Transverse colon (tissue), 4 donors: ENCODE measurements at regions not wholly inside any gene's neighbourhood (a gene's known extent, or its start where the extent isn't known, plus 50 kb on each side); places are given as distances from the start of the nearest gene placed in this dataset.

Source experiments
- DNase-seq: peaks from one replicate; pipeline ENCODE4 v3.0.0-alpha.2; 2019
- H3K27ac ChIP-seq, 4 donors: fragments of 200-600 bp; sonication (generic); 2 replicates each; pipeline ENCODE4 v1.5.1; 2016 to 2018; ENCODE audit warnings: inconsistent platforms in 4 of 4
- H3K27me3 ChIP-seq: fragments of 200-600 bp; sonication (generic); 2 replicates; pipeline ENCODE4 v1.5.1; 2017; ENCODE audit warnings: inconsistent platforms
- H3K36me3 ChIP-seq, 4 donors: fragments of 200-600 bp; sonication (generic); 2 replicates each; pipeline ENCODE4 v1.5.1; 2017 to 2019; ENCODE audit warnings: inconsistent platforms in 4 of 4
- H3K4me1 ChIP-seq, 4 donors: fragments of 200-600 bp; sonication (generic); 2 replicates each; pipeline ENCODE4 v1.5.1; 2017 to 2020; ENCODE audit warnings: inconsistent platforms in 4 of 4
- H3K4me3 ChIP-seq, 4 donors: fragments of 200-600 bp; sonication (generic); 1 replicate in 1 of 4; 2 replicates in 3 of 4; pipeline versions ENCODE4 v1.5.1 to v1.6.1; 2017 to 2019; ENCODE audit warnings: inconsistent platforms in 4 of 4
- H3K9me3 ChIP-seq, 2 donors: fragments of 200-600 bp; sonication (generic); 2 replicates each; pipeline ENCODE4 v1.5.1; 2017 to 2019; ENCODE audit warnings: inconsistent platforms in 2 of 2
- EP300 ChIP-seq: sonication (generic); formaldehyde crosslinking; IDR thresholded peaks from one replicate; pipeline ENCODE4 v1.6.1; 2017; ENCODE audit warnings: antibody characterized with exemption, low read depth
- POLR2A ChIP-seq: fragments of 450-650 bp; IDR thresholded peaks from one replicate; pipeline ENCODE4 v1.6.1; 2016; ENCODE audit warnings: antibody characterized with exemption, mild to moderate bottlenecking, moderate library complexity
- POLR2AphosphoS5 ChIP-seq, 3 donors: sonication (generic); formaldehyde crosslinking; IDR thresholded peaks; one replicate each; pipeline ENCODE4 v1.6.1; 2016; ENCODE audit warnings: antibody characterized with exemption in 3 of 3
- WGBS, 2 donors: methylation state at CpG; one replicate each; pipeline ENCODE4 v1.1.5; 2018; ENCODE audit warnings: low coverage in 1 of 2; 5-methylcytosine and 5-hydroxymethylcytosine counted together
- in situ Hi-C, 4 donors: fragments of 200-750 bp; cut with MboI; loops; one replicate each; pipeline versions ENCODE4 v1.15.0 to v1.15.1; 2017; ENCODE audit warnings: low sequenced_read_pairs in 3 of 4, low pct_ligation_motif_present in 1 of 4, low pct_unique_long_range_greater_than_20kb in 1 of 4
- intact Hi-C: fragments of 100-400 bp; cut with DNase I; formaldehyde crosslinking; loops from one replicate; pipeline ENCODE4 v1.15.1; 2023; ENCODE audit warnings: low total_unique reads
- TF ChIP-seq, protein P1 (sequence below), 5 experiments: fragments of 200-600 bp in 3 of 5; fragments of 450-650 bp in 2 of 5; sonication (generic) in 3 of 5; IDR thresholded peaks; 1 replicate in 2 of 5; 2 replicates in 3 of 5; pipeline ENCODE4 v1.5.1; 2016 to 2017; ENCODE audit warnings: antibody characterized with exemption in 5 of 5, inconsistent platforms in 3 of 5, mild to moderate bottlenecking in 2 of 5, moderate library complexity in 1 of 5

DNA sequence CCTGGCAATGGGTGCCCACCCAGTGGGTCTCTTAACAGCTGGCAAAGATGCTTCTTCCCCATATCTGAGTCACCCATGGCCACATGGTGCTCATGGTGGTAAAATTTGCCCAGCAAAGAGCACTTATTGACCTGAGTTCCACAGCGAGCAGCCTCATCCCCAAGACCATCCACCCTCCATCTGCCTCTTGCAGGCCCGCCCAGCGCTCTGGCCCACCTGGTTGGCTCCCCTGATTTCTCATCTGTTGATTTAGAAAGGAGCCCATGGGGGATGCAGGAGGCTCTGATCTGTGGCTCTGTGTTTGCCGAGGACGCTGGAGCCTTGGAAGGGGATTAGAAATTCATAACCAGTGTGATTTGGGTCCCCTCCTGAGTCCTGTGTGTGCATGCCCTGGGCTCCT lies 657.5 kb downstream of the PTPRU start:
- no peak overlapping the region for H3K27ac ChIP-seq
- no peak overlapping the region for H3K4me3 ChIP-seq
- 84% methylated on average over 5 of the region's 5 CpGs; no CpG with 5 or more reads in 1 of the 2 donors for WGBS, 2 donors
- in situ Hi-C loops (no loop called here), intact Hi-C loops (no loop called here)
- no peaks in the 10 kb centered on the region for H3K4me1 ChIP-seq
- no peaks in the 10 kb centered on the region for H3K9me3 ChIP-seq
- H3K27me3 ChIP-seq = peaks cover 34% of the 10 kb centered on the region
- no peak for DNase-seq
- H3K36me3 ChIP-seq = no peaks in the 10 kb centered on the region
- TF ChIP-seq, protein P1, sequence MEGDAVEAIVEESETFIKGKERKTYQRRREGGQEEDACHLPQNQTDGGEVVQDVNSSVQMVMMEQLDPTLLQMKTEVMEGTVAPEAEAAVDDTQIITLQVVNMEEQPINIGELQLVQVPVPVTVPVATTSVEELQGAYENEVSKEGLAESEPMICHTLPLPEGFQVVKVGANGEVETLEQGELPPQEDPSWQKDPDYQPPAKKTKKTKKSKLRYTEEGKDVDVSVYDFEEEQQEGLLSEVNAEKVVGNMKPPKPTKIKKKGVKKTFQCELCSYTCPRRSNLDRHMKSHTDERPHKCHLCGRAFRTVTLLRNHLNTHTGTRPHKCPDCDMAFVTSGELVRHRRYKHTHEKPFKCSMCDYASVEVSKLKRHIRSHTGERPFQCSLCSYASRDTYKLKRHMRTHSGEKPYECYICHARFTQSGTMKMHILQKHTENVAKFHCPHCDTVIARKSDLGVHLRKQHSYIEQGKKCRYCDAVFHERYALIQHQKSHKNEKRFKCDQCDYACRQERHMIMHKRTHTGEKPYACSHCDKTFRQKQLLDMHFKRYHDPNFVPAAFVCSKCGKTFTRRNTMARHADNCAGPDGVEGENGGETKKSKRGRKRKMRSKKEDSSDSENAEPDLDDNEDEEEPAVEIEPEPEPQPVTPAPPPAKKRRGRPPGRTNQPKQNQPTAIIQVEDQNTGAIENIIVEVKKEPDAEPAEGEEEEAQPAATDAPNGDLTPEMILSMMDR (IDR thresholded peaks at IDR 0.05) = no peak

- Histone ChIP-seq H3K4me3 (no peak overlapping the region), H3K4me1 (no peaks in the 10 kb centered on the region), H3K27ac (no peak overlapping the region), H3K27me3 (peaks cover 34% of the 10 kb centered on the region), H3K36me3 (no peaks in the 10 kb centered on the region), H3K9me3 (no peaks in the 10 kb centered on the region)
- 38 to 68% methylated on average over 2 to 7 of the region's 7 CpGs for WGBS, 2 donors
- in situ Hi-C loops (no loop called here), intact Hi-C loops (no loop called here)
- TF ChIP-seq POLR2A (no peak), POLR2AphosphoS5 (IDR thresholded peaks at IDR 0.05) (no peak), EP300 (no peak)
- TF ChIP-seq, protein P1 (IDR thresholded peaks at IDR 0.05) = no peak
- no peak for DNase-seq
Observed at GRCh38 chr1:29893046-29893723, 656.9 kb downstream of the PTPRU start.

DNA sequence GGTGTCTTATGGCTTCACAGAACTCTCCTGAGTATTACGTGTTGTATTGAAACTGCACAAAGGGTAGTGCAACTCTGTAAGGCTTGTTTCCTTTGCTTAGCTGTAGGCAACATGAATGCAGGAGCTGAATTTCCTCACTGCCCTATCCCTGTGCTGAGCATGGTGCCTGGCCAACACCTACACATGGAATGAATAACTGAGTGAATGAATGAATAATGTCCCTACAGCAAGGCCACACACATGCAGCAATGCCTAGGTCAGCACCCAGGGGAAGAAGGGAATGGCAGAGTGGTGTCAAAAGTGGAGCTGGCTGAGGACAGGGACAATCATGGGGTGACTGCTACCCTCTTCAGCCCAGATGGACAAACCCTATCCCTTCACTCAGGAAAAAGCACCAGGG lies 655.9 kb downstream of the PTPRU start:
- WGBS, 2 donors = 77% methylated on average over 1 of the region's 1 CpG; no CpG with 5 or more reads in 1 of the 2 donors

GRCh38 chr1:29890201-29890959 lies 654.1 kb downstream of the PTPRU start:
- no peak for TF ChIP-seq POLR2AphosphoS5 (IDR thresholded peaks at IDR 0.05)
- no peak for TF ChIP-seq POLR2A
- TF ChIP-seq, protein P1 (IDR thresholded peaks at IDR 0.05) = no peak
- no peak for TF ChIP-seq EP300
- intact Hi-C loops = no loop called here
- no peak for DNase-seq
- Histone ChIP-seq H3K27me3 (peaks cover 21% of the 10 kb centered on the region), H3K36me3 (no peaks in the 10 kb centered on the region), H3K4me1 (no peaks in the 10 kb centered on the region), H3K9me3 (no peaks in the 10 kb centered on the region), H3K4me3 (no peak overlapping the region), H3K27ac (no peak overlapping the region)
- WGBS, 2 donors = 66% methylated on average over 7 of the region's 7 CpGs; no CpG with 5 or more reads in 1 of the 2 donors
- in situ Hi-C loops = no loop called here

More for the DNA sequence above, 655.9 kb downstream of the PTPRU start:
- no peak overlapping the region for H3K4me3 ChIP-seq
- no peaks in the 10 kb centered on the region for H3K4me1 ChIP-seq
- H3K27ac ChIP-seq = no peak overlapping the region
- DNase-seq = no peak
- intact Hi-C loops (no loop called here), in situ Hi-C loops (no loop called here)
- no peaks in the 10 kb centered on the region for H3K9me3 ChIP-seq
- H3K27me3 ChIP-seq = peaks cover 30% of the 10 kb centered on the region
- no peak for TF ChIP-seq POLR2A
- TF ChIP-seq, protein P1 (IDR thresholded peaks at IDR 0.05) = no peak
- TF ChIP-seq EP300 = no peak
- TF ChIP-seq POLR2AphosphoS5 (IDR thresholded peaks at IDR 0.05) = no peak
- no peaks in the 10 kb centered on the region for H3K36me3 ChIP-seq
